ENCODE measurements at regions not wholly inside any gene's neighbourhood (a gene's known extent, or its start where the extent isn't known, plus 50 kb on each side); places are given as distances from the start of the nearest gene placed in this dataset.

DNA sequence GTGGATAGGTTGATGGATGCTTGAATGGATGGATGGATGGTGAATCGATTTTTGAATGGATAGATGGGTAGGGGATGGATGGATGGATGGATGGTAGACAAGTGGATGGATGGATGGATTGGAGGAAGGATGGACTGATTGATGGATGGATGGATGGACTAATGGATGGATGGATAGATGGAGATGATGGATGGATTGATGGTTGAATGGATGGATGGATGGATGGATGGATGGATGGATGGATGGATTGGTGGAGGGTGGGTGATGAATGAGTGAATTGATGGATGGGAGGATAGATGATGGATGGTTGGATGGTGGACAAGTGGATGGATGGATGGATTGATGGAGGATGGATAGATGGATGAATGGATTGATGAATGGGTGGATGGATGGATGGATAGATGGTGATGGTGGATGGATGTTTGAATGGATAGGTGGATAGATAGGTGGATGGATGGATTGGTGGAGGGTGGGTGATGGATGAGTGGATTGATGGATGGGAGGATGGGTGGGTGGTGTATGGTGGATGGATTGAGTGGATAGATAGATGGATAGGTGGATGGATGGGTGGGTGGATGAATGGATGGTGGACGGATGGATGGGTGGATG lies 1140.9 kb downstream of the BRD1 start:
- DNase-seq, result no peak

DNA sequence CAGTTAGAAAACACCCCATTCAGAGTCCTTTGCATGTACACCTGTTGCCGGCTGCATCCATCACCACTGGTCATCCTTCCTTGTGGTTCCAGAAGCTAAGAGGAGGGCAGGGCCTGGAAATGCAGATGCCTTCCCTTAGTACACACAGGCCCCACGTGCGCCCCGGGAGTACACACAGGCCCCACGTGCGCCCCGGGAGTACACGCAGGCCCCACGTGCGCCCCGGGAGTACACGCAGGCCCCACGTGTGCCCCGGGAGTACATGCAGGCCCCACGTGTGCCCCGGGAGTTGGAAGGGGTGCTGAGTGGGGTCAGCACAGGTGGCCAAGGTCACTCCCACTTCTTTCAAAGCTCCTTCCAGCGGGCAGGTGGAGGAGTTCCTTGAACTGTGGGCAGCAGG lies 1141.9 kb downstream of the BRD1 start:
- DNase-seq, result no peak

DNA sequence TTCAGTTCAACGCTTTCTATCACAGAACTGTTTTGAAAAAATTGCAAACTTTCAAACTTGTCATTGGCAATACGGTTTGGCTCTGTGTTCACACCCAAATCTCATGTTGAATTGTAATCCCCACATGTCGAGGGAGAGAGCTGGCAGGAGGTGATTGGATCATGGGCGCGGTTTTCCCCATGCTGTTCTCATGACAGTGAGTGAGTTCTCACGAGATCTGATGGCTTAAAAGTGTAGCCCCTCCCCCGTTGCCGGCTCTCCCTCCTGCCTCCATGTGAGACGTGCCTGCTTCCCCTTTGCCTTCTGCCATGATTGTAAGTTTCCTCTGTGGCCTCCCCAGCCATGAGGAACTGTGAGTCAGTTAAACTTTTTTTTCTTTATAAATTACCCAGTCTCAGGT lies 1144.0 kb downstream of the BRD1 start:
- no peak for DNase-seq

DNA sequence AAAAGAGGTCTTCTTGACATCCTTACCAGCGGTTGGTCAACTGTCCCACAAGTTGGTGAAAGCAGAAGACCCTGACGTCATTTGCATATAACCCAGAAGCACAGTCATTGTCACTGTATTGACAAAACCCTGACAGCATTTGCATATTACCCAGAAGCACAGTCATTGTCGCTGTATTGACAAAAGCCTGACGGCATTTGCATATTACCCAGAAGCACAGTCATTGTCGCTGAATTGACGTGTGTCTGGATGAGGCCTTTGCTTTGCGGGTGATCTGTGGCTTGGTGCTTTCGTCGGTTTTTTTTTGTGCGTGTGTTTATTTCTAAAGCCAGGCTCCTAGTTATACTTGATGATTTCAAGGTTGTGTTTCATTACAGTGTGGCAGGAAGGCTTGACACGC lies 1145.2 kb downstream of the BRD1 start:
- no peak for DNase-seq

DNA sequence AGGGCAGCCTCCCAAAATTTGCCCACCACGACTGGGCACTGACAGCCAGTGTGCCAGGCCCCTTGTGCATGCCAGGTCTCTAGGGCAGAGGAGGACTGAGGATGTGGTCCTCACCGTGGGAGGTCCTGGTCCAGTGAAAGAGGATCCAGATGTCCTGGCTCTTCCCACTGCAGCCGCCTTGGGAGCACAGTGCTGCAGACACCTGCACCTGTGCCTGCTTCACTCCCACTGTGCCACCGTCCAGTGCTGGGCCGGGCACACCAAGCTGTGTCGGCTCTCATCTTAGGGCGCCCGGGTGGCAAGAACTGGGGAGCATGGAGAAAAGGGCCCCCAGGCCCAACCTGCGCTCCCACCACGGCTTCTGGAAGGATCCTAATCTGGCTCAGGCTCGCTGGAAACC lies 1147.1 kb downstream of the BRD1 start:
- no peak for DNase-seq

DNA sequence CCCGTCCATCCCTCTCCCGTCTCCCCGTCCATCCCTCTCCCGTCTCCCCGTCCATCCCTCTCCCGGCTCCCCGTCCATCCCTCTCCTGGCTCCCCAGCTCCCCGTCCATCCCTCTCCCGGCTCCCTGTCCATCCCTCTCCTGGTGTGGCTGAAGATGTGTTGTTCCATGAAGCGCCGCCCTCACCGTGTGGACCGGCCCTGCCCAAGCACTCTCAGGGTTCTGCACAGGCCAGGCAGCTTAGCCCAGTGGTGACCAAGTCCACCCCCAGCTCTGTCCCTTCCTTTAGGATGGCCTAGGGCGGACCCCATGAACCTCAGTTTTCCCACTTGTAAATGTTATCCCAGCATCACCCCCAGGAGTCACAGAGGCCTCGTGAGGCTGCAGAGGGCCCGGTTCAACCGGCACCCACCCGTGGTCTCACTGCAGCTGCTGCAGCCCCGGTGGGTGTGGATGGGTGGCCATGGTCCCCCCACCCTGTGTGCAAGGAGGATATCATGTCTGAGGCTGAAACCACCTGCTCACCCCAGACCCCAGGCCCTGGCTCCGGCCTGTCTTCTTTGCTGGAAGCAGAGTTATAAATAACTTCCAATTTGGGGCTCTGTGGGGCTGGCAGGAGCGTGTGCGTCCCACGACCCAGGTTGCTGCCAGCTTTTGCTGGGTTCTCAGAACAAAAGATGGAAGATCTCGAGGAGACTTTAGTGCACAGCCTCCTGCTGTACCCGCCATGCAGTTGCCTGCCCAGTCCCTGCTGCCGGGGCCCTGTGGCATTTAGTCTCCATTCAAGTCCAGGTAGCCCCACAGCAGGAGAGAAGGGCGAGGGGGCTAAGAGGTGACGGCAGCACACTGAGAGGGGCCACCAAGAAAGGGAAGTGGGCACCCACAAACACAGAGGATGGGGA lies 1147.8 kb downstream of the BRD1 start:
- DNase-seq, result no peak

DNA sequence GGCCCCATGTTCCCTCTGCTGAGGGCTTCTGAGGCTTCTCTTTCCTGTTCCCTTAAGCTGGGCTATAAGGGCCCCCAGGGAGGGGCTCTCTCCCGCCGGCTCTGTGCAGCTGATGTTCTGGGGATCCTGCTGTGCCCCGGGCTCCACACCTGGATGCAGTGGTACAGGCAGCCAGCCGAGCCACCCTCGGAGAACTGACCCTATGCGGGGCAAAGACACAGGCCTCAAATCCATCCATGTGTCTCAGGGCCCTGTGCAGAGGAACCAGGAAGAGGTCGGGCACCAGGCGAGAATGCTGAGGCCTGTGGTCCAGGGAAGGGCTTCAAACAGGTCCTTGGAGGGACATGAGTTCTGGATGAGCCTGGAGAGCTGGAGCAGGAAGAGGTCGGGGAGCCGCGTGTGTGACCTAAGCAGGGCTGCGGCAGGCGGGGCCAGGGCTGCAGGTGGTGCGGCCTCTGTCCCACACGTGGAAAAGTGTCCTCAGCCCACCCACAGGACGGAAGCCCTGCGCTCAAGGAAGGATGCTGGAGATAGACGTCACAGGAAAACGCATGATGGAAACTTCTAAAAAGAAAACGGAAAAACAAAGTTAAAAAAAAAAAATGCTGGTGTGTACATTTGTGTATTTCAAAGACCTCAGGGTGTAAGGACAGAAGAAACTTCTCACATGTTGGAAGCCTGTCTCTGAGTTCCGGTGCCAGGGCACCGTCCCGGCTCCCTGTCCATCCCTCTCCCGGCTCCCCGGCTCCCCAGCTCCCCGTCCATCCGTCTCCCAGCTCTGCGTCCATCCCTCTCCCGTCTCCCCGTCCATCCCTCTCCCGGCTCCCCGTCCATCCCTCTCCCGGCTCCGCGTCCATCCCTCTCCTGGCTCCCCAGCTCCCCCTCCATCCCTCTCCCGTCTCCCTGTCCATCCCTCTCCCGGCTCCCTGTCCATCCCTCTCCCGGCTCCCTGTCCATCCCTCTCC lies 1149.2 kb downstream of the BRD1 start:
- DNase-seq, result no peak

DNA sequence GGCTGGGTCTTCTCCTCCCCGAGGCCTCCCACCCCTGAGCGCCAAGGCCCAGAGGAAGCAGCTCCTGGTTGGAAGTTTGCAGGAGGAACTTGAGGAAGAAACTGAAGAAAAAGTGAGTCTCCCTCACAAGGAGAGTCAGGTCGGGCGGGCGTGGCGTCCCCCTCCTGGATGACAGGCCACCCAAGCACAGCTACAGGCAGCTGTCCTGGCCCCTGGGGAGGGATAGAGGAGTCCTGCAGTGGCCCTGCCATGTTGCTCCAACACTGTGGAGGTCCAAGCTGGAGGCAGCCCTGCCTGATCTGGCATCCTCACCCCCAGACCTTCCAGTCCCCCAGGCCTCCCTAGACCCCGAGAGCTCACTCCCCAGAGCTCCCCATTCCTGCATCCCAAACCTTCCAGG lies 1150.1 kb downstream of the BRD1 start:
- DNase-seq, result no peak

DNA sequence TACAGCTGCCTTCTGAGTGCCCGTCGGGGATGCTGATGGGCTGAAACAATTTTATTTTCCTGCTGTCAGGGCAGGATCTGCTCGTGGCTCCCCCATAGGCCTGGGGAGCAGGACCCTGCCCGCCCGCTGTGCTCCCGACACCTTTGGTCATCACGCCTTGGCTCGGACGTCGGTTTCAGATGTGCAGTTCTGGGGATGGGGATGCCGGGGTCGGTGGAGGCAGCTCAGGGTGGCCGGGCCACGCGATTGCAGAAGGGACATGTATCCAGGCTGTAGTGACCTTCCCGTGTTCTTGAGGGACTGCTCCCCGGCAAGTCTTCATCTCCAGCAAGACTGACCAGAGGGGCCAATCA lies 1150.5 kb downstream of the BRD1 start:
- DNase-seq, result no peak

DNA sequence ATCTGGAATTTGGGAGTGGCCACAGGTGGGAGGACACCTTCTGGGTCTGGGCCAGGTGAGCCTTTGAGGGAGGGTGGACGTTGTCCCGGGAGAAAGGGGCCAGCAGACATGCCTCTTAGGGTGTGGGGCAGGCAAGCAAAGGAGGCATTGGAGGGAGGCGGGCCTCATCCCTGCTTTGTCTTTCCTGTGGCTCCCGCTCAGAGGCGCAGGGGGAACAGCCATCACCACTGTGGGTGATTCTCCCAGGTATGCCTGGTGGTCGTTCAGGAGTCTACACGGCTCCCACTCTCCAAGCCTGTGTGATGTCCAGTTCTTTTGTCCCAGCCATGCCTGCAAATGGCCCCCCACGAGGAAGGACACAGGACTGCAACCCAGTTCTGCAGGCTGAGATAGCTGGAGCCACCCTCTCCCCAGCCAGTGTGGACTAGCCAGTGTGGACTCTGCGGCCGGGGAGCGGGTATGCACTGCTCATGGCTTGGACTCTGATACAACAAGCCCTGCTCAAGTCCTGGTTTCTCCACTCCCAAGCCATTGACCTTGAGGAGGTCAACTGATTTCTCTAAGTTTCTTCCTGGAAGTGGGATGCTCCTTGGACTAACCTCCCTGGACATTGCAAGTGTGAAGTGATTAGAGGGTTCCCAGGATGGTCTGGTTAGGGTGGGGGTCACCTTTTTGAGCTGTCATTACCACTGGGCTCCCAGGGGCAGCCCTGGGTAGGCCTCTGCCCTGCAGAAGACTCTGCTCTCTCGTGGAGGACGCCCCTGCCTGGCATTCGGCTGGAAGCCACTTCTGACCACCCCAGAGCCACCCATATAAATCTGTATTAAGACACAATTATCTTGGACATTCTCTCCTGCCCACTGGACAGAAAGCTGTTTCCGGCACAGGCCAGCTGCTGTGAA lies 1151.2 kb downstream of the BRD1 start:
- no peak for DNase-seq

DNA sequence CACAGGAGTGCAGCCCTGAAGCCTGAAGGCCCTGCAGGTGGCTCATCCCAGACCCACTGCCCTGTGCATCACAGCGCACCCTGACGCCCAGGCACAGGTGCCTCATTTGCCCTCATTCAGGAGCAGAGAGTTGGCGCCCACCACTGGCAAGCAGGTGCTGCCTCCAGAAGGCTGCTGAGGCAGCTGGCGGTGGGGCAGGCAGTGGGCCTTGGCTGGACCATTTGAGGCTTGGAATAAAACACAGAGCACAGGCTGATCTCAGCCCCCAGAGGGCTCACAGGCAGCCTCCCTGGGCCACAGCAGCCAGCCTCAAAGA lies 1151.9 kb downstream of the BRD1 start:
- no peak for DNase-seq

DNA sequence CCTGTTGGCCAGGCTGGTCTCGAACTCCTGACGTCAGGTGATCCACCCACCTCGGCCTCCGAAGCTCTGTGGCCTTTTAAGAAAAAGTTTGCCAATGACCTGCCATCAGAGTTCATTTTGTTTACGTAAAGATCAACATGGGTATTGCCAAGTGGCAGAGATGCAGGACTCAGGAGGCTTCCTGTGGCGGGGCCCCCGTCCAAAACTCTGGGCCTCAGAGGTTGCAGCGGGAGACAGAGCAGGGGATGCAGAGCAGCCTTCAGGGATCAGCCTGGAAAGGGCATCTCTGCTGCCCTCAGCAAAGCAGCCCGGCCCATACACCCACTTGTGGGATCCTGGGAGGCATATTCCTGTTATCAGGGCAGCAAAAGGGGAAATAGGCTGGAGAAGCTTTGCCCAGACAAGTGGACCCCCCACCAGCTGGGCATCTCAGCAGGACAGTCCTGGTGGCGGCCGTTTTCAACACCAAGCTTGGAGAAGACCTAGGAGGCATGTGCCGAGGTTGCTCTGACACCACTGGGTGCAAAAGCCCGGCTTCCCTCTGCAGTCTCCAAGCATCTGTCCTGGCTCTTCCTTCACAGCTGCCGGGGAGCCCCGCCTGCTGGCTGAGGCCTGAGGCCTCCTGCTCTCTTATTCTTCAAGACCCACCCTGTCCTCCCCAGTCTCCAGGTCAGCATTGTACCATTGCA lies 1152.4 kb downstream of the BRD1 start:
- DNase-seq, result no peak

DNA sequence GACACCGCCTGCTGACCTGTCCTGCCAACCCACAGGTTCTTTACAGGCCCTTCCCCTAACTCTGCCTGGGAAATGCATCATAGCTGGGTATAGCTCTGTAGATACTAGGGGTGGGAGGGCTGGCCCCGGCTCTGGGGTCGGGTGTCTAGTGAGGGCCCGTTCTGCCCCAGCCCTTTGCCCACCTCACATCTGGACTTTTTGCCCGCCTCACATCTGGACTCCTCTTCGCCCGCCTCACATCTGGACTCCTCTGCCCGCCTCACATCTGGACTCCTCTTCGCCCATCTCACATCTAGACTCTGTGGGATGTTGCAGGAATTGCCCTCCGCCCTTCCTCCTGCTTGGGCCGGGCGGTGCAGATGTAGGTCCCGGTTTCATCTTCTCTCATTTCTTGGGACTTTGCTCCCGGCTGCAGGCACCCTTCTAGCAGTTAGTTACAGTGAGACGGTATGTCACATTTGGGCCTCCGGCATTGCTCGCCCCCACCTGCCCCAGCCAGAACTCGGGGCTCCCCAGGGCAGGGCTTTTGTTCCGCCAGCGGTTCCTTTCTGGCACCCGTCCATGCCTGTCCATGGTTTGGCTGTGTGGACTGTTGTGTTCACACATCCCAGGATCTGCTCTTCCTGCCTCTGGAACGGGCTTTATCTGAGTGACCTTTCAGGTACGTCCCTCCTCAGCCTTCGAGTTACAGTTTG lies 1153.7 kb downstream of the BRD1 start:
- no peak for DNase-seq

DNA sequence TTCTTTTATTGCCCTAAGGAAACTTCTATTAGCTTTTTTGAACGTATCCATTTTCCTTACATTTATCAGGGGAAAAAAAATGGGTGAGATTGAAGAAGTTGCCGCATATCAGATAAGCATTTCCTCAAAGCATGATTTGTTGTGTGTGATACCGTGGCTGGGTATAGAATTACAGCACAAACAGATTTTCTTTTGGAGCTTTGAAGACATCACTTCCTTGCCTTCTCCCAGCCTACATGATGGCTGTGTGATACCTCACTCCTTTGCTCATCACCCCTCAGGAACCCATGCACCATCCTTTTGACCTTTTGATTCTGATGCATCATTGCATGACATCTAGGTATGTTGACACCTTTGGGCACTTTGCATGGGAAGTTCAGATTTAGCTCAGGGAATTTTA lies 1155.3 kb downstream of the BRD1 start:
- no peak for DNase-seq

DNA sequence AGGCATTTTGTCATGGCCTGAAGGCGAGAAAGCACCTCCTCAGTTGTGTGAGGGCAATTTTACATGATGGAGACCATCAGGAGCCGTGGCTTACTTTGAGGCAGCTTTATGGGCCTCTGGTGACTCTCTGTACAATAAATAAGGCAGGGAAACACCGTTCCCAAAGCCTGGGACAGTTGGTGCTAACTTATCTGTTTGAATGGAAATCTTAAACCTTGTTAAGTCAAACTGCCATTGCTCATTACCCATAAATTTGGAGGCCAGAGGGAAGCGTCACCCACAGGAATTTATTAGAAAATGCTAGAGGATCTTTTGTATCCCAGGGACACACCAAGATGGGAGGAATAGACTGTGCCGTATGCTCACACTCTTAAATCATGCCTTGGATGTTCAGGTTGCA lies 1156.9 kb downstream of the BRD1 start:
- no peak for DNase-seq

DNA sequence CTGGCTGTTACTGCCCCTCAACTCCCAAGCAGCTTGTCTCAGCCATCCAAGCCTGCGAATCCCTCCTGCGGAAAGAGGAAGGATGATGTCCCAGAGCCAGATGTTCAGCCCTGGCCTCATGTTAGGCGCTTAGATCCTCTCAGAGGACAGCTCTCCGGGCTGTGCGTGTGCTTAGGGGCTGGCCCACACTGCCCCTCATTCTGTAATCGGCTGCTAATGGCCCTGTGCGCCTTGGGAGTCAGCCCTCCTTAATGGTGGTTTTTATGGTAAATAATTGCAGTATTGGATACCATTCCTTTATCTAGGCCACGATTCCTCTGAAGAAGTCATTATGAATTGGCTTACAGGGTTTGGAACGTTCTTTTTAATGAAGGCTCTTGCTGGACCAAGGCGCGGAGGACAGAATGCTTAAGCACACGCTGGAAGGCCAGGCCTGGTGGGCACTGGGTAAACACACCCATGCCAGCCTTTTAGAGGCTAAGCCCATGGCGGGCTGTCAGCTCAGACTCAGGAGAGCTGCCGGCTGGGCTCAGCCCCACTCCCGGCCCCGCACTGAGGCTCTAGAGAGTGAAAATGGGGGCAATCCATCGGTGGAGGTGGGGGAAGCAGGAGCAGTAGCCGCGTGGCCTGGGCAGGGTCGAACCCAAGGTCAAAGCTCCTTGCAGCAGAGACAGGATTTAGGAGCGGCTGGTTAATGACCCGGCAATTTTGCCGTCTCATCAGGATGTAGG lies 1157.5 kb downstream of the BRD1 start:
- DNase-seq, result no peak

DNA sequence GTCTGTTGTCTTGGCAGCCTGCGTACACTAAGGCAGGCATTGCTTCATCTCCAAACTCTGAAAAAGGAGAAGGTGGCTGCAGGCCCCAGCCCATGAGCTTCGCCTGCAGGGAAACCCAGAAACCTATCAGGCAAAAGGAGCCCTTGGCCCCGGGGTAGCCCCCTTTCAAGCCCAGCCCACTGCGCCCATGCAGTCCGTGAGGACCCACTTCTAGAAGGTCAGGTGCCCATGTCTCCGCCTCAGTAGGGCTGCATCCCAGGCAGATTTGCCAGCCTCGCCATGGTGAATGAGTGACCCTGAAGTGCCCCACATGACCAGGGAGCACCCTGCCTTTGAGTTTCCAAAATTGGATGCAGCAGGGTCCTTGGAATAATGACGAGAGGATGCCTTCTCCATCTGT lies 1158.4 kb downstream of the BRD1 start:
- no peak for DNase-seq

DNA sequence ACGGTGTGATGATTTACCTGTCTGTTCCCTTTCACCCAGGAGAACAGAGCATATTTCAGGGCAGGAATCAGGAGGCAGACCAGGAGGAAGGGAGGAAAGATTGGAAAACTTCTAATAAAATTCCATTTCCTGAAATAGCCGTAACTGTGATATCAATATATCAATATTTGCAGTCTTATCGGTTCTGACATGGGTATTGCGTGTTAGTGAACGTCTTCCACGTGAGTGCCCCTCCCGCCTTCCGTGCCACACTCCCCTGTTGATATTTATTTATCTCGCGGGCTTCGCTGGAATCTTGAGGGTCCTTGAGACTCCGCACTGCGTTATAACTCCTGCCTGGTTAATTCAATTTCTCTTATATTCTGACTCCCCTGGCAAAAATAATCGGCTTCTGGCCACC lies 1160.4 kb downstream of the BRD1 start:
- no peak for DNase-seq

DNA sequence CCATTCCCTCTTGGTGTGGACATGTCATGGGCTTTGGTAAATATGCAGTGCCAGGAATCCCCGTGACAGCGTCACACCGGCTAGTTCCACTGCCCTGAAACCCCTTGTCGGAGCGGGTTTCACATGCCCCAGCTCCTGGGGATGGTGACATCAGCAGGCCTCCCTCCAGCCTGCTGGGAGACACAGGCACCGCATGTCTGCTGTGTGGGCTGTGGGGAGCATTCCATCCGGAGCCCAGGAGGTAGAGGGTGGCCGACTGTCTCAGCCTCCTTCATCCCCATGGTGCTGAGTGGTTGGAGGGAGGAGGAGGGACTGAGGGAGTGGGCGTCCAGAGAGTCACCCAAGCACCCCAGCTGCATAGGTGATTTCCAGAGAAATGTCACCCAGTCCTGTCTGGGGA lies 1161.1 kb downstream of the BRD1 start:
- DNase-seq, result no peak

DNA sequence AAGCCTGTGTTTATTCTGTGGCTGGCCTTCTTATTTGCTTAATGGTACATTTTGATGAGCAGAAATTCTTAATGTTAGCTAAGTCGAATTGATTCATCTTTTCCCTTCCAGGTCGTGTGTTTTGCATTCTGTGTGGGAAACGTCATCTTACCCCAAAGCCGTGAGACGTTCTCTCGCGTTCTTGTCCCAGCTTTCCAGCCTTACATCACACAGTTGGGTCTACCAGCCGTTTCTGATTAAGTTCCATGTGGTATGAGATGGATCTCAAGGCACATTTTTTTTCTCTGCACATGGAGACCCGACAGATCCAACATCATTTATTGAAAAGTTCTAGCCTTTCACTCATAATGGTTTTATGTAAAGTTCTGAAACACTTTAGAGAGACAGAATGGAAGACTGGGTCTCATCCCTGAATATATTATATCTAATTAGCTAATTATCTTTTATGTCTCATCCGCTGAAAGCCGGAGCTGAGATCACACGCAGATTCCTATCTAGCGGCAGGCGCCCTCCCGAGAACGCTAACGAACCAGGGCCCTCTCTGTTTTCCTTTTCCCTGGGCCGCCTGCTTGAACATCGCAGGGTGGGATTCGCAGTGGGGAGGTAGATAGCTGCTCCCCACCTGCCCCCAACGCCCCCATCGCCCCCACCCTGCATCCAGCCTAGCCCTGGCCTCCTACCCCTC lies 1162.2 kb downstream of the BRD1 start:
- DNase-seq, result no peak
